ENCODE measurements at regions not wholly inside any gene's neighbourhood (a gene's known extent, or its start where the extent isn't known, plus 50 kb on each side); places are given as distances from the start of the nearest gene placed in this dataset.

- Histone ChIP-seq H3K4me1 (no peaks in the 10 kb centered on the region), H3K4me3 (ENCODE audit: low read depth, low read length) (no peak overlapping the region), H3K9me3 (no peaks in the 10 kb centered on the region), H3K36me3 (no peaks in the 10 kb centered on the region), H3K27me3 (no peaks in the 10 kb centered on the region)
- DNase-seq, result no peak
- no peak for TF ChIP-seq CTCF (IDR thresholded peaks at IDR 0.05; ENCODE audit: low read depth, low read length)
Observed at GRCh38 chr11:97356144-97356543, 966.3 kb downstream of the JRKL start.

GRCh38 chr11:97359016-97359415 is 969.2 kb downstream of the JRKL start:
- no peak for DNase-seq
- Histone ChIP-seq H3K9me3 (no peaks in the 10 kb centered on the region), H3K4me3 (ENCODE audit: low read depth, low read length) (no peak overlapping the region), H3K27me3 (no peaks in the 10 kb centered on the region), H3K4me1 (no peaks in the 10 kb centered on the region), H3K36me3 (no peaks in the 10 kb centered on the region)
- no peak for TF ChIP-seq CTCF (IDR thresholded peaks at IDR 0.05; ENCODE audit: low read depth, low read length)

GRCh38 chr11:97361812-97362378 is 972.1 kb downstream of the JRKL start:
- Histone ChIP-seq H3K4me3 (ENCODE audit: low read depth, low read length) (no peak overlapping the region), H3K4me1 (no peaks in the 10 kb centered on the region), H3K9me3 (no peaks in the 10 kb centered on the region), H3K27me3 (no peaks in the 10 kb centered on the region), H3K36me3 (no peaks in the 10 kb centered on the region)
- no peak for TF ChIP-seq CTCF (IDR thresholded peaks at IDR 0.05; ENCODE audit: low read depth, low read length)
- DNase-seq, result no peak

GRCh38 chr11:97363331-97363730 is 973.5 kb downstream of the JRKL start:
- H3K27me3 ChIP-seq, result no peaks in the 10 kb centered on the region
- TF ChIP-seq CTCF (IDR thresholded peaks at IDR 0.05; ENCODE audit: low read depth, low read length), result no peak
- H3K4me1 ChIP-seq, result no peaks in the 10 kb centered on the region
- no peaks in the 10 kb centered on the region for H3K9me3 ChIP-seq
- no peak for DNase-seq
- no peak overlapping the region for H3K4me3 ChIP-seq (ENCODE audit: low read depth, low read length)
- H3K36me3 ChIP-seq, result no peaks in the 10 kb centered on the region

- TF ChIP-seq CTCF (IDR thresholded peaks at IDR 0.05; ENCODE audit: low read depth, low read length), result no peak
- no peaks in the 10 kb centered on the region for H3K4me1 ChIP-seq
Observed at GRCh38 chr11:97364047-97364446, 974.2 kb downstream of the JRKL start.

GRCh38 chr11:97367406-97368083 is 977.7 kb downstream of the JRKL start:
- Histone ChIP-seq H3K4me1 (no peaks in the 10 kb centered on the region), H3K4me3 (ENCODE audit: low read depth, low read length) (no peak overlapping the region), H3K27me3 (no peaks in the 10 kb centered on the region), H3K36me3 (no peaks in the 10 kb centered on the region), H3K9me3 (no peaks in the 10 kb centered on the region)
- TF ChIP-seq CTCF (IDR thresholded peaks at IDR 0.05; ENCODE audit: low read depth, low read length), result no peak
- DNase-seq, result no peak

More at GRCh38 chr11:97364047-97364446, 974.2 kb downstream of the JRKL start:
- Histone ChIP-seq H3K36me3 (no peaks in the 10 kb centered on the region), H3K9me3 (no peaks in the 10 kb centered on the region), H3K27me3 (no peaks in the 10 kb centered on the region), H3K4me3 (ENCODE audit: low read depth, low read length) (no peak overlapping the region)
- no peak for DNase-seq

Measured in BE2C (cell line).